Loucy (cell line): ENCODE measurements at regions not wholly inside any gene's neighbourhood (a gene's known extent, or its start where the extent isn't known, plus 50 kb on each side); places are given as distances from the start of the nearest gene placed in this dataset.

Experiments
- EZH2phosphoT487 ChIP-seq: fragments of 200-600 bp; IDR thresholded peaks from 2 replicates; pipeline ENCODE4 v1.6.1; 2018; ENCODE audit warnings: antibody characterized with exemption, mild to moderate bottlenecking, moderate library complexity, borderline replicate concordance
- TF ChIP-seq, protein P1 (sequence below): fragments of 200-600 bp; sonication (generic); conservative IDR thresholded peaks from 2 replicates; pipeline ENCODE4 v1.5.1; 2014; ENCODE audit warnings: mild to moderate bottlenecking, antibody characterized with exemption, low read length

DNA sequence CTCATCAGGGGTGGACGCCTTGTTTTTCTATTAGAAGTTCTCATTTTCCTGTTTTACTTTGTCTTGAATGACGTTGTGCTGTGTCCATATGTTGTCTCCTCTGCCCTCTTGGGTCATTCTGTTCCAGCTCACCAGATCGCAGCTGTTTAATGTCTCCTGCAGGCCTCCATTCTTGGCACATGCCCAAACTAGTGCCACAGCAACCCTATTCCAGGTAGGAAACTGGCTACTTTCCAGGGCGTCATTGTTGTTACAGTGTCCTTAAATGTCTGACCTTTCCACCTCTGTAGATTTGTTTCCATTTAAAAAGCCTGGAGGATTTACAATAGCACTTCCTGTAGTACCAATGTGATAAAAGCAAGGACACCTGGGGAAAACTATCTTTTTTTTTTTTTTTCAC lies 500.7 kb downstream of the METTL4 start:
- TF ChIP-seq, protein P1, sequence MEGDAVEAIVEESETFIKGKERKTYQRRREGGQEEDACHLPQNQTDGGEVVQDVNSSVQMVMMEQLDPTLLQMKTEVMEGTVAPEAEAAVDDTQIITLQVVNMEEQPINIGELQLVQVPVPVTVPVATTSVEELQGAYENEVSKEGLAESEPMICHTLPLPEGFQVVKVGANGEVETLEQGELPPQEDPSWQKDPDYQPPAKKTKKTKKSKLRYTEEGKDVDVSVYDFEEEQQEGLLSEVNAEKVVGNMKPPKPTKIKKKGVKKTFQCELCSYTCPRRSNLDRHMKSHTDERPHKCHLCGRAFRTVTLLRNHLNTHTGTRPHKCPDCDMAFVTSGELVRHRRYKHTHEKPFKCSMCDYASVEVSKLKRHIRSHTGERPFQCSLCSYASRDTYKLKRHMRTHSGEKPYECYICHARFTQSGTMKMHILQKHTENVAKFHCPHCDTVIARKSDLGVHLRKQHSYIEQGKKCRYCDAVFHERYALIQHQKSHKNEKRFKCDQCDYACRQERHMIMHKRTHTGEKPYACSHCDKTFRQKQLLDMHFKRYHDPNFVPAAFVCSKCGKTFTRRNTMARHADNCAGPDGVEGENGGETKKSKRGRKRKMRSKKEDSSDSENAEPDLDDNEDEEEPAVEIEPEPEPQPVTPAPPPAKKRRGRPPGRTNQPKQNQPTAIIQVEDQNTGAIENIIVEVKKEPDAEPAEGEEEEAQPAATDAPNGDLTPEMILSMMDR: no peak
- no peak for TF ChIP-seq EZH2phosphoT487
